Thoracic aorta (tissue), 2 donors: ENCODE measurements at regions not wholly inside any gene's neighbourhood (a gene's known extent, or its start where the extent isn't known, plus 50 kb on each side); places are given as distances from the start of the nearest gene placed in this dataset.

Experiments
- ATAC-seq: fragments of 150-250 bp; one replicate; pipeline ENCODE4 v1.8.0; 2017; ENCODE audit warnings: low read depth; ENCODE audit not compliant: insufficient number of reproducible peaks, low FRiP score
- DNase-seq: peaks from one replicate; pipeline ENCODE4 v3.0.0-alpha.2; 2020; ENCODE audit warnings: low spot score
- H3K27ac ChIP-seq, 2 donors: fragments of 200-600 bp; sonication (generic); 1 replicate in 1 of 2; 2 replicates in 1 of 2; pipeline ENCODE4 v1.5.1; 2016; ENCODE audit warnings: mild to moderate bottlenecking in 2 of 2, moderate library complexity in 2 of 2
- H3K27me3 ChIP-seq: fragments of 200-600 bp; sonication (generic); replicated peaks from 2 replicates; pipeline ENCODE4 v1.6.0; 2016; ENCODE audit warnings: mild to moderate bottlenecking; ENCODE audit not compliant: insufficient read depth
- H3K36me3 ChIP-seq: fragments of 200-600 bp; sonication (generic); one replicate; pipeline ENCODE4 v1.5.1; 2016
- H3K4me1 ChIP-seq, 2 donors: fragments of 200-600 bp; sonication (generic); 1 replicate in 1 of 2; 2 replicates in 1 of 2; pipeline versions ENCODE4 v1.5.1 to v1.6.0; 2016; ENCODE audit warnings: low read depth in 2 of 2, mild to moderate bottlenecking in 1 of 2; ENCODE audit not compliant: control insufficient read depth in 1 of 2
- H3K4me3 ChIP-seq: fragments of 200-600 bp; sonication (generic); 2 replicates; pipeline ENCODE4 v1.5.1; 2016; ENCODE audit warnings: mild to moderate bottlenecking
- H3K9me3 ChIP-seq: fragments of 200-600 bp; sonication (generic); 2 replicates; pipeline ENCODE4 v1.5.1; 2016
- CTCF ChIP-seq: fragments of 200-600 bp; sonication (generic); IDR thresholded peaks from one replicate; pipeline ENCODE4 v1.5.1; 2019; ENCODE audit warnings: antibody characterized with exemption

GRCh38 chr2:56464613-56465012, 280.8 kb downstream of the CCDC85A start:
- DNase-seq (no peak), ATAC-seq (no peak)
- H3K4me3 ChIP-seq: no peak overlapping the region
- no peaks in the 10 kb centered on the region for H3K36me3 ChIP-seq
- H3K4me1 ChIP-seq: no peaks in the 10 kb centered on the region
- no peak for TF ChIP-seq CTCF
- no peaks in the 10 kb centered on the region for H3K9me3 ChIP-seq
- H3K27me3 ChIP-seq: no peaks in the 10 kb centered on the region
- H3K27ac ChIP-seq: no peak overlapping the region

DNA sequence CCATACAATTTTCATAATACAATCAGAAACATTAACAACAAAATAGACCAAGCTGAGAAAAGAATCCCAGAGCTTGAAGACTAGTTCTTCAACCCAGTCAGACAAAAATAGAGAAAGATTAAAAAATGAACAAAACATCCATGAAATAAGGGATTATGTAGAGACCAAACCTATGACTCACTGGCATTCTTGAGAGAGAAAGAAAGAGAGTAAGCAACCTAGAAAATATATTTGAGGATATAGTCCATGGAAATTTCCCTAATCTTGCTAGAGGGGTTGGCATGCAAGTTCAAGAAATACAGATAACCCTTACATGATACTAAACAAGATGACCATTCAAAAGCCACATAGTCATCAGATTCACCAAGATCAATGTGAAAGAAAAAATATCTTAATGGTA, 281.7 kb downstream of the CCDC85A start:
- Histone ChIP-seq H3K4me3 (no peak overlapping the region), H3K27ac (no peak overlapping the region), H3K27me3 (no peaks in the 10 kb centered on the region), H3K4me1 (no peaks in the 10 kb centered on the region), H3K36me3 (no peaks in the 10 kb centered on the region), H3K9me3 (no peaks in the 10 kb centered on the region)
- ATAC-seq (no peak), DNase-seq (no peak)
- no peak for TF ChIP-seq CTCF

- no peaks in the 10 kb centered on the region for H3K36me3 ChIP-seq
- TF ChIP-seq CTCF: no peak
- no peak for ATAC-seq
Observed at GRCh38 chr2:56473524-56473923, 289.7 kb downstream of the CCDC85A start.

DNA sequence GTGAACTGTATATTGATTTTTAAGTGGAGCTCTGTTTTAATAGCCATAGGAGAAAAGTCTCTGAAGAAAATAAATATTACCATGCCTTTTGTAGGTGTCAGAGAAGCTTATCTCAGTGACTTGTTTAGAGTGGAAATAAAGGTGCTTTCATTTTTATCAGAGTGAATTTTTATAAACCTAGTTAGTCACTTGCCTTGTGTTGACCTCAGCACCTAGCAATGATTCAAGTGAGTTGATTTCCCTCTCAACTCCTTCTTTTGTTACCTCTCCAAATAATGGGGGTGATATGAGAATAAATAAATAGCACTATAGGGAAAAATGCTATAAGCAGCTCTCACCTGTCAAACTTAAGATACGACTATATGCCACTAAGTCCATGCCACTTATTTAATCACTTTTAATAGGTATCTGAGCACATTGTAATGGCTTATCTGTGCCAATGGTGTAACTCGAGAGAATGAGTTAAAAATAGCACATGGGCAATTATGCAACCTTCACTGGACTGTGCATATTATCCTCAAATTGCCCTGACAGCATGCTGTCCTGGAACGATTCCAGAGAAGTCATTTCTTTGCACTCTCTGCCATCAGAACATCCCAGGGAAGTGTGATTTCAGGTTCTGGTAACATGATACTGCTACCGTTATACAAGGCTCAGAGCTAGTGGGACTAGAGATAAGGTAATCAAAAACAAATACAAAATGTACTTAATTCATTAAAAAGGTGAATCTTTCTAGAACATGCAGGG, 290.8 kb downstream of the CCDC85A start:
- no peak for DNase-seq
- Histone ChIP-seq H3K36me3 (no peaks in the 10 kb centered on the region), H3K27me3 (no peaks in the 10 kb centered on the region), H3K9me3 (no peaks in the 10 kb centered on the region), H3K4me3 (no peak overlapping the region), H3K4me1 (peaks cover 0 to 6% of the 10 kb centered on the region in 2 donors), H3K27ac (no peak overlapping the region)
- ATAC-seq: no peak
- TF ChIP-seq CTCF: no peak

More at GRCh38 chr2:56473524-56473923, 289.7 kb downstream of the CCDC85A start:
- H3K27ac ChIP-seq: no peak overlapping the region
- no peak for DNase-seq
- no peaks in the 10 kb centered on the region for H3K9me3 ChIP-seq
- H3K4me1 ChIP-seq: peaks cover 0 to 6% of the 10 kb centered on the region in 2 donors
- H3K4me3 ChIP-seq: no peak overlapping the region
- no peaks in the 10 kb centered on the region for H3K27me3 ChIP-seq

GRCh38 chr2:56475191-56475590, 291.4 kb downstream of the CCDC85A start:
- TF ChIP-seq CTCF: no peak
- ATAC-seq (no peak), DNase-seq (no peak)
- H3K27ac ChIP-seq: no peak overlapping the region
- H3K9me3 ChIP-seq: no peaks in the 10 kb centered on the region
- H3K27me3 ChIP-seq: no peaks in the 10 kb centered on the region
- H3K4me1 ChIP-seq: peaks cover 0 to 6% of the 10 kb centered on the region in 2 donors
- H3K4me3 ChIP-seq: no peak overlapping the region
- H3K36me3 ChIP-seq: no peaks in the 10 kb centered on the region
